Large intestine (tissue), 3 donors: ENCODE measurements at regions not wholly inside any gene's neighbourhood (a gene's known extent, or its start where the extent isn't known, plus 50 kb on each side); places are given as distances from the start of the nearest gene placed in this dataset.

Experiments
- DNase-seq, 2 donors: peaks; one replicate each; pipeline versions ENCODE4 v3.0.0 to v3.0.0-alpha.2; 2013
- H3K27ac ChIP-seq: one replicate; pipeline ENCODE4 v1.5.1; 2013; ENCODE audit warnings: low read length
- H3K27me3 ChIP-seq: 2 replicates; pipeline ENCODE4 v1.6.1; 2013; ENCODE audit warnings: low read length; ENCODE audit not compliant: control insufficient read depth, insufficient read depth
- H3K36me3 ChIP-seq: 2 replicates; pipeline ENCODE4 v1.6.1; 2013; ENCODE audit warnings: low read length; ENCODE audit not compliant: control insufficient read depth, insufficient read depth
- H3K4me1 ChIP-seq: one replicate; pipeline ENCODE4 v1.6.1; 2013; ENCODE audit warnings: low read length; ENCODE audit not compliant: control insufficient read depth, insufficient read depth
- H3K4me3 ChIP-seq: one replicate; pipeline ENCODE4 v1.5.1; 2013; ENCODE audit warnings: low read length
- H3K9me3 ChIP-seq: one replicate; pipeline ENCODE4 v1.6.1; 2013; ENCODE audit warnings: mild to moderate bottlenecking, low read depth, low read length, moderate library complexity; ENCODE audit not compliant: control insufficient read depth
- WGBS: methylation state at CpG from one replicate; pipeline ENCODE4 v1.1.5; 2013; ENCODE audit warnings: low lambda C conversion rate; ENCODE audit not compliant: insufficient coverage; 5-methylcytosine and 5-hydroxymethylcytosine counted together

- 83% methylated on average over 2 of the region's 6 CpGs for WGBS
- Histone ChIP-seq H3K9me3 (no peaks in the 10 kb centered on the region), H3K4me1 (no peaks in the 10 kb centered on the region), H3K27ac (no peak overlapping the region), H3K27me3 (no peaks in the 10 kb centered on the region), H3K4me3 (no peak overlapping the region), H3K36me3 (no peaks in the 10 kb centered on the region)
- DNase-seq: no peak
Measured at GRCh38 chr3:176479248-176479647, 718.0 kb downstream of the TBL1XR1 start.

GRCh38 chr3:176469694-176470205 is 727.5 kb downstream of the TBL1XR1 start:
- no peak for DNase-seq

GRCh38 chr3:176463610-176464009 is 733.7 kb downstream of the TBL1XR1 start:
- no peaks in the 10 kb centered on the region for H3K4me1 ChIP-seq
- H3K9me3 ChIP-seq: peaks cover 3% of the 10 kb centered on the region
- H3K4me3 ChIP-seq: no peak overlapping the region
- no peaks in the 10 kb centered on the region for H3K36me3 ChIP-seq
- H3K27ac ChIP-seq: no peak overlapping the region
- H3K27me3 ChIP-seq: no peaks in the 10 kb centered on the region
- WGBS: 67% methylated on average over 1 of the region's 2 CpGs
- no peak for DNase-seq

More at GRCh38 chr3:176469694-176470205, 727.5 kb downstream of the TBL1XR1 start:
- H3K36me3 ChIP-seq: no peaks in the 10 kb centered on the region
- no peaks in the 10 kb centered on the region for H3K4me1 ChIP-seq
- no peaks in the 10 kb centered on the region for H3K27me3 ChIP-seq
- H3K27ac ChIP-seq: no peak overlapping the region
- no CpG with 5 or more reads among the region's 6 CpGs for WGBS
- H3K4me3 ChIP-seq: no peak overlapping the region
- H3K9me3 ChIP-seq: peaks cover 3% of the 10 kb centered on the region

- Histone ChIP-seq H3K27ac (no peak overlapping the region), H3K9me3 (no peaks in the 10 kb centered on the region), H3K4me3 (no peak overlapping the region), H3K4me1 (no peaks in the 10 kb centered on the region), H3K27me3 (no peaks in the 10 kb centered on the region), H3K36me3 (no peaks in the 10 kb centered on the region)
- DNase-seq: no peak
- no CpG with 5 or more reads among the region's 4 CpGs for WGBS
Measured at GRCh38 chr3:176447369-176447768, 749.9 kb downstream of the TBL1XR1 start.

GRCh38 chr3:176442326-176442725 is 755.0 kb downstream of the TBL1XR1 start:
- no peaks in the 10 kb centered on the region for H3K27me3 ChIP-seq
- DNase-seq: no peak
- H3K27ac ChIP-seq: no peak overlapping the region
- H3K4me1 ChIP-seq: no peaks in the 10 kb centered on the region
- no peaks in the 10 kb centered on the region for H3K36me3 ChIP-seq
- no peak overlapping the region for H3K4me3 ChIP-seq
- no peaks in the 10 kb centered on the region for H3K9me3 ChIP-seq

- DNase-seq: no peak
- Histone ChIP-seq H3K27ac (no peak overlapping the region), H3K9me3 (no peaks in the 10 kb centered on the region), H3K4me1 (no peaks in the 10 kb centered on the region), H3K36me3 (no peaks in the 10 kb centered on the region), H3K4me3 (no peak overlapping the region), H3K27me3 (no peaks in the 10 kb centered on the region)
- WGBS: 57% methylated on average over 1 of the region's 2 CpGs
Measured at GRCh38 chr3:176439729-176440128, 757.6 kb downstream of the TBL1XR1 start.

- Histone ChIP-seq H3K27ac (no peak overlapping the region), H3K4me3 (no peak overlapping the region), H3K27me3 (no peaks in the 10 kb centered on the region), H3K9me3 (no peaks in the 10 kb centered on the region), H3K4me1 (no peaks in the 10 kb centered on the region), H3K36me3 (no peaks in the 10 kb centered on the region)
- WGBS: 80% methylated on average over 1 of the region's 6 CpGs
- no peak for DNase-seq
Measured at GRCh38 chr3:176431991-176432390, 765.3 kb downstream of the TBL1XR1 start.

GRCh38 chr3:176431038-176431418 is 766.3 kb downstream of the TBL1XR1 start:
- no peaks in the 10 kb centered on the region for H3K27me3 ChIP-seq
- WGBS: 89% methylated on average over 3 of the region's 5 CpGs
- H3K4me1 ChIP-seq: no peaks in the 10 kb centered on the region
- no peaks in the 10 kb centered on the region for H3K9me3 ChIP-seq
- no peak overlapping the region for H3K27ac ChIP-seq
- no peak overlapping the region for H3K4me3 ChIP-seq
- no peaks in the 10 kb centered on the region for H3K36me3 ChIP-seq
- DNase-seq: no peak

- Histone ChIP-seq H3K36me3 (no peaks in the 10 kb centered on the region), H3K4me3 (no peak overlapping the region), H3K4me1 (no peaks in the 10 kb centered on the region), H3K9me3 (no peaks in the 10 kb centered on the region), H3K27ac (no peak overlapping the region), H3K27me3 (no peaks in the 10 kb centered on the region)
- 60% methylated on average over 2 of the region's 2 CpGs for WGBS
- peak; percentile 6 to 13 for DNase-seq
Measured at GRCh38 chr3:176430244-176431037, 766.8 kb downstream of the TBL1XR1 start.

GRCh38 chr3:176428552-176428951 is 768.7 kb downstream of the TBL1XR1 start:
- Histone ChIP-seq H3K36me3 (no peaks in the 10 kb centered on the region), H3K27me3 (no peaks in the 10 kb centered on the region), H3K27ac (no peak overlapping the region), H3K4me1 (no peaks in the 10 kb centered on the region), H3K4me3 (no peak overlapping the region), H3K9me3 (no peaks in the 10 kb centered on the region)
- 92% methylated on average over 2 of the region's 4 CpGs for WGBS
- DNase-seq: no peak

- no peak for DNase-seq
- Histone ChIP-seq H3K36me3 (no peaks in the 10 kb centered on the region), H3K9me3 (no peaks in the 10 kb centered on the region), H3K27ac (no peak overlapping the region), H3K27me3 (no peaks in the 10 kb centered on the region), H3K4me1 (no peaks in the 10 kb centered on the region), H3K4me3 (no peak overlapping the region)
Measured at GRCh38 chr3:176426371-176426770, 770.9 kb downstream of the TBL1XR1 start.
